H9 (cell line): ENCODE measurements at regions not wholly inside any gene's neighbourhood (a gene's known extent, or its start where the extent isn't known, plus 50 kb on each side); places are given as distances from the start of the nearest gene placed in this dataset.

Experiments used
- DNase-seq: peaks from one replicate; pipeline ENCODE4 v3.0.0-alpha.2; 2017
- H2AFZ ChIP-seq: one replicate; pipeline ENCODE4 v1.6.1; 2013; ENCODE audit warnings: mild to moderate bottlenecking, low read length, control low read depth, moderate library complexity
- H2AK5ac ChIP-seq: 2 replicates; pipeline ENCODE4 v1.6.1; 2013; ENCODE audit warnings: low read length, control low read depth, mixed read lengths; ENCODE audit not compliant: insufficient read length
- H2BK120ac ChIP-seq: one replicate; pipeline ENCODE4 v1.6.1; 2013; ENCODE audit warnings: low read depth, mild to moderate bottlenecking, low read length, control low read depth, inconsistent platforms; ENCODE audit not compliant: poor library complexity, severe bottlenecking
- H2BK12ac ChIP-seq: 2 replicates; pipeline ENCODE4 v1.6.1; 2013; ENCODE audit warnings: low read length, control low read depth, mixed read lengths, low read depth; ENCODE audit not compliant: insufficient read length
- H2BK15ac ChIP-seq: 2 replicates; pipeline ENCODE4 v1.6.1; 2013; ENCODE audit warnings: low read depth, low read length, control low read depth
- H2BK20ac ChIP-seq: one replicate; pipeline ENCODE4 v1.6.1; 2013; ENCODE audit warnings: low read depth, mild to moderate bottlenecking, low read length, control low read depth, inconsistent platforms; ENCODE audit not compliant: poor library complexity, severe bottlenecking
- H2BK5ac ChIP-seq: 2 replicates; pipeline ENCODE4 v1.6.1; 2013; ENCODE audit warnings: low read length, control low read depth, mixed read lengths; ENCODE audit not compliant: insufficient read length
- H3K14ac ChIP-seq: 2 replicates; pipeline ENCODE4 v1.6.1; 2013; ENCODE audit warnings: low read length, control low read depth; ENCODE audit not compliant: insufficient read depth
- H3K18ac ChIP-seq: 2 replicates; pipeline ENCODE4 v1.6.1; 2013; ENCODE audit warnings: low read depth, mild to moderate bottlenecking, mixed read lengths, low read length, control low read depth; ENCODE audit not compliant: insufficient read length
- H3K23ac ChIP-seq: 2 replicates; pipeline ENCODE4 v1.6.1; 2013; ENCODE audit warnings: low read length, control low read depth, mixed read lengths, low read depth; ENCODE audit not compliant: insufficient read length
- H3K23me2 ChIP-seq: 2 replicates; pipeline ENCODE4 v1.6.1; 2013; ENCODE audit warnings: low read depth, mild to moderate bottlenecking, mixed read lengths, low read length, control low read depth; ENCODE audit not compliant: insufficient read length, poor library complexity, severe bottlenecking
- H3K27ac ChIP-seq: 2 replicates; pipeline ENCODE4 v1.5.1; 2013; ENCODE audit warnings: low read length, control low read depth, mixed read lengths, low read depth; ENCODE audit not compliant: insufficient read length
- H3K27me3 ChIP-seq: 2 replicates; pipeline ENCODE4 v1.6.1; 2013; ENCODE audit warnings: low read length, control low read depth, inconsistent platforms; ENCODE audit not compliant: insufficient read depth
- H3K4ac ChIP-seq: 2 replicates; pipeline ENCODE4 v1.6.1; 2013; ENCODE audit warnings: low read depth, mild to moderate bottlenecking, control low read depth, inconsistent platforms, low read length, moderate library complexity
- H3K4me1 ChIP-seq: 2 replicates; pipeline ENCODE4 v1.6.1; 2013; ENCODE audit warnings: low read length, control low read depth, inconsistent platforms; ENCODE audit not compliant: insufficient read depth
- H3K4me2 ChIP-seq: 2 replicates; pipeline ENCODE4 v1.6.1; 2013; ENCODE audit warnings: low read length, control low read depth, mixed read lengths; ENCODE audit not compliant: insufficient read length, insufficient read depth
- H3K56ac ChIP-seq: 2 replicates; pipeline ENCODE4 v1.6.1; 2013; ENCODE audit warnings: low read depth, mild to moderate bottlenecking, mixed read lengths, low read length, control low read depth; ENCODE audit not compliant: insufficient read length
- H3K79me1 ChIP-seq: 2 replicates; pipeline ENCODE4 v1.6.1; 2013; ENCODE audit warnings: low read depth, mild to moderate bottlenecking, moderate library complexity, low read length, control low read depth, inconsistent platforms; ENCODE audit not compliant: insufficient read depth, poor library complexity, severe bottlenecking
- H3K79me2 ChIP-seq: 2 replicates; pipeline ENCODE4 v1.6.1; 2013; ENCODE audit warnings: low read length, control low read depth, inconsistent platforms; ENCODE audit not compliant: insufficient read depth
- H3K9ac ChIP-seq: 2 replicates; pipeline ENCODE4 v1.6.1; 2013; ENCODE audit warnings: low read length, control low read depth, mixed read lengths; ENCODE audit not compliant: insufficient read length; ENCODE audit errors: extremely low read depth
- H3K9me3 ChIP-seq: one replicate; pipeline ENCODE4 v1.6.1; 2013; ENCODE audit warnings: low read depth, low read length, inconsistent platforms; ENCODE audit not compliant: control insufficient read depth
- H3T11ph ChIP-seq: one replicate; pipeline ENCODE4 v1.6.1; 2013; ENCODE audit warnings: mild to moderate bottlenecking, low read length, control low read depth, inconsistent platforms
- H4K20me1 ChIP-seq: one replicate; pipeline ENCODE4 v1.6.1; 2013; ENCODE audit not compliant: control insufficient read depth, insufficient read length, insufficient read depth
- H4K5ac ChIP-seq: 2 replicates; pipeline ENCODE4 v1.6.1; 2013; ENCODE audit warnings: low read depth, mild to moderate bottlenecking, mixed read lengths, low read length, control low read depth; ENCODE audit not compliant: insufficient read length
- H4K8ac ChIP-seq: replicated peaks from 2 replicates; pipeline ENCODE4 v1.6.1; 2013; ENCODE audit warnings: low read length, control low read depth, mixed read lengths, low read depth; ENCODE audit not compliant: insufficient read length
- H4K91ac ChIP-seq: 2 replicates; pipeline ENCODE4 v1.6.1; 2013; ENCODE audit warnings: low read depth, mild to moderate bottlenecking, moderate library complexity, mixed read lengths, low read length, control low read depth; ENCODE audit not compliant: insufficient read length
- H3K27ac Mint-ChIP-seq, 3 experiments: 2 replicates in 2 of 3; 3 replicates in 1 of 3; pipeline ENCODE4 v1.8.0; 2020 to 2021; ENCODE audit warnings: mixed read lengths in 3 of 3, mild to moderate bottlenecking in 1 of 3, moderate library complexity in 1 of 3
- H3K27me3 Mint-ChIP-seq: 2 replicates; pipeline ENCODE4 v1.8.0; 2021; ENCODE audit warnings: low read depth, mild to moderate bottlenecking, moderate library complexity, mixed read lengths
- H3K36me3 Mint-ChIP-seq, 3 experiments: 2 replicates in 2 of 3; 3 replicates in 1 of 3; pipeline ENCODE4 v1.8.0; 2020 to 2021; ENCODE audit warnings: low read depth in 3 of 3, mixed read lengths in 3 of 3; ENCODE audit not compliant: insufficient read depth in 1 of 3
- H3K4me1 Mint-ChIP-seq, 2 experiments: 2 replicates each; pipeline ENCODE4 v1.8.0; 2020; ENCODE audit warnings: mixed read lengths in 2 of 2
- H3K4me3 Mint-ChIP-seq, 2 experiments: 2 replicates in 1 of 2; 3 replicates in 1 of 2; pipeline ENCODE4 v1.8.0; 2020 to 2021; ENCODE audit warnings: mild to moderate bottlenecking in 2 of 2, mixed read lengths in 2 of 2, moderate library complexity in 1 of 2
- H3K9me3 Mint-ChIP-seq, 2 experiments: 2 replicates in 1 of 2; 3 replicates in 1 of 2; pipeline ENCODE4 v1.8.0; 2020; ENCODE audit warnings: mild to moderate bottlenecking in 2 of 2, mixed read lengths in 2 of 2, moderate library complexity in 1 of 2
- WGBS: extraction: QIAGEN DNeasy Blood & Tissue Kit; methylation state at CpG from one replicate; pipeline ENCODE4 v1.1.7; 2013; ENCODE audit warnings: missing lambda C conversion rate, low lambda C conversion rate, mixed read lengths; ENCODE audit not compliant: insufficient read length; ENCODE audit errors: extremely low coverage; 5-methylcytosine and 5-hydroxymethylcytosine counted together
- TF ChIP-seq, protein P1 (sequence below): fragments of 200-600 bp; sonication (generic); conservative IDR thresholded peaks from 3 replicates; pipeline ENCODE4 v1.8.0; 2021; ENCODE audit warnings: antibody characterized with exemption, mild to moderate bottlenecking

DNA sequence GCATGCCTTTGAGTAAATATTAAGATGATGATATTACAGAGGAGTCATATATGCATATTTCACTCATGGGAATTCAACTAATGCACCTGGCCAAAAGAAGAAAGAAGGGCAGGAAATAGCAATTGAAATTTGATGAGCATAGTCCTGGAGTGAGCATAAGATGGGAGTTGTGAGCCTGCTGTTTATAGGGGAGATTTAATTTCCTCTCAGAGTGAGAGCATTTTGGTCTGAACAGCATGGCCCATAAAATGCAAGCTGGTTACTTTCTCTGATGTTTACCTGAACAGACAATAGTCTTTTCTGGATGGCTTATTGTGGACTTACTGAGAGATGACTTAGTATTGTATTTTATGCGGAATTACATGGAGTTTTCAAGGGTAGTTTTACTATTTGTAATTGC, 53.6 kb downstream of the FHIP1A start:
- H2BK5ac ChIP-seq: no peak overlapping the region
- no peak overlapping the region for H4K5ac ChIP-seq
- H2BK15ac ChIP-seq: no peak overlapping the region
- H2BK20ac ChIP-seq: no peak overlapping the region
- H2AK5ac ChIP-seq: no peak overlapping the region
- peaks cover 2% of the 10 kb centered on the region; the same call in 1 of the 2 replicates for H3K79me2 ChIP-seq
- H3K4me1 ChIP-seq: peaks cover 2% of the 10 kb centered on the region; the same call in 1 of the 2 replicates
- H3K18ac ChIP-seq: no peak overlapping the region
- H3K9me3 ChIP-seq: no peaks in the 10 kb centered on the region
- Mint-ChIP-seq H3K36me3 (peaks cover 4 to 12% (median 8%) of the 10 kb centered on the region in 3 experiments; a peak in 6 of 7 replicates), H3K4me3 (no peak overlapping the region), H3K27me3 (no peaks in the 10 kb centered on the region), H3K27ac (no peak overlapping the region), H3K9me3 (peaks cover 0 to 4% of the 10 kb centered on the region in 2 experiments; a peak in 2 of 5 replicates), H3K4me1 (peaks cover 22 to 28% of the 10 kb centered on the region in 2 experiments)
- H3T11ph ChIP-seq: no peak overlapping the region
- peaks cover 3% of the 10 kb centered on the region for H3K79me1 ChIP-seq
- no peaks in the 10 kb centered on the region for H3K27me3 ChIP-seq
- no peak overlapping the region for H3K23ac ChIP-seq
- H3K4me2 ChIP-seq: no peak overlapping the region
- no peaks in the 10 kb centered on the region for H3K23me2 ChIP-seq
- TF ChIP-seq, protein P1, sequence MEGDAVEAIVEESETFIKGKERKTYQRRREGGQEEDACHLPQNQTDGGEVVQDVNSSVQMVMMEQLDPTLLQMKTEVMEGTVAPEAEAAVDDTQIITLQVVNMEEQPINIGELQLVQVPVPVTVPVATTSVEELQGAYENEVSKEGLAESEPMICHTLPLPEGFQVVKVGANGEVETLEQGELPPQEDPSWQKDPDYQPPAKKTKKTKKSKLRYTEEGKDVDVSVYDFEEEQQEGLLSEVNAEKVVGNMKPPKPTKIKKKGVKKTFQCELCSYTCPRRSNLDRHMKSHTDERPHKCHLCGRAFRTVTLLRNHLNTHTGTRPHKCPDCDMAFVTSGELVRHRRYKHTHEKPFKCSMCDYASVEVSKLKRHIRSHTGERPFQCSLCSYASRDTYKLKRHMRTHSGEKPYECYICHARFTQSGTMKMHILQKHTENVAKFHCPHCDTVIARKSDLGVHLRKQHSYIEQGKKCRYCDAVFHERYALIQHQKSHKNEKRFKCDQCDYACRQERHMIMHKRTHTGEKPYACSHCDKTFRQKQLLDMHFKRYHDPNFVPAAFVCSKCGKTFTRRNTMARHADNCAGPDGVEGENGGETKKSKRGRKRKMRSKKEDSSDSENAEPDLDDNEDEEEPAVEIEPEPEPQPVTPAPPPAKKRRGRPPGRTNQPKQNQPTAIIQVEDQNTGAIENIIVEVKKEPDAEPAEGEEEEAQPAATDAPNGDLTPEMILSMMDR: no peak
- no peak overlapping the region for H3K4ac ChIP-seq
- no peak overlapping the region for H4K8ac ChIP-seq
- H3K9ac ChIP-seq: no peak overlapping the region
- H4K20me1 ChIP-seq: no peaks in the 10 kb centered on the region
- DNase-seq: no peak
- H3K27ac ChIP-seq: no peak overlapping the region
- H3K14ac ChIP-seq: no peak overlapping the region
- no peak overlapping the region for H2BK120ac ChIP-seq
- no peak overlapping the region for H2AFZ ChIP-seq
- no peak overlapping the region for H2BK12ac ChIP-seq
- no peak overlapping the region for H3K56ac ChIP-seq
- H4K91ac ChIP-seq: no peak overlapping the region
- no CpG with 5 or more reads among the region's 1 CpG for WGBS
